NB4 (cell line): ENCODE measurements at regions not wholly inside any gene's neighbourhood (a gene's known extent, or its start where the extent isn't known, plus 50 kb on each side); places are given as distances from the start of the nearest gene placed in this dataset.

Experiments
- MYC ChIP-seq: IDR thresholded peaks from 2 replicates; pipeline ENCODE4 v1.6.1; 2011; ENCODE audit warnings: low read depth, low read length
- POLR2A ChIP-seq: IDR thresholded peaks from 2 replicates; pipeline ENCODE4 v1.6.1; 2011; ENCODE audit warnings: mild to moderate bottlenecking; ENCODE audit not compliant: insufficient read length; ENCODE audit errors: extremely low read depth
- TF ChIP-seq, protein P1 (sequence below): IDR thresholded peaks from one replicate; pipeline ENCODE4 v1.5.1; 2012; ENCODE audit warnings: low read depth, low read length

GRCh38 chr10:2399482-2399881 lies 662.2 kb upstream of the ADARB2 start:
- TF ChIP-seq, protein P1, sequence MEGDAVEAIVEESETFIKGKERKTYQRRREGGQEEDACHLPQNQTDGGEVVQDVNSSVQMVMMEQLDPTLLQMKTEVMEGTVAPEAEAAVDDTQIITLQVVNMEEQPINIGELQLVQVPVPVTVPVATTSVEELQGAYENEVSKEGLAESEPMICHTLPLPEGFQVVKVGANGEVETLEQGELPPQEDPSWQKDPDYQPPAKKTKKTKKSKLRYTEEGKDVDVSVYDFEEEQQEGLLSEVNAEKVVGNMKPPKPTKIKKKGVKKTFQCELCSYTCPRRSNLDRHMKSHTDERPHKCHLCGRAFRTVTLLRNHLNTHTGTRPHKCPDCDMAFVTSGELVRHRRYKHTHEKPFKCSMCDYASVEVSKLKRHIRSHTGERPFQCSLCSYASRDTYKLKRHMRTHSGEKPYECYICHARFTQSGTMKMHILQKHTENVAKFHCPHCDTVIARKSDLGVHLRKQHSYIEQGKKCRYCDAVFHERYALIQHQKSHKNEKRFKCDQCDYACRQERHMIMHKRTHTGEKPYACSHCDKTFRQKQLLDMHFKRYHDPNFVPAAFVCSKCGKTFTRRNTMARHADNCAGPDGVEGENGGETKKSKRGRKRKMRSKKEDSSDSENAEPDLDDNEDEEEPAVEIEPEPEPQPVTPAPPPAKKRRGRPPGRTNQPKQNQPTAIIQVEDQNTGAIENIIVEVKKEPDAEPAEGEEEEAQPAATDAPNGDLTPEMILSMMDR: no peak
- TF ChIP-seq POLR2A (no peak), MYC (no peak)
